ENCODE measurements at regions not wholly inside any gene's neighbourhood (a gene's known extent, or its start where the extent isn't known, plus 50 kb on each side); places are given as distances from the start of the nearest gene placed in this dataset.

DNA sequence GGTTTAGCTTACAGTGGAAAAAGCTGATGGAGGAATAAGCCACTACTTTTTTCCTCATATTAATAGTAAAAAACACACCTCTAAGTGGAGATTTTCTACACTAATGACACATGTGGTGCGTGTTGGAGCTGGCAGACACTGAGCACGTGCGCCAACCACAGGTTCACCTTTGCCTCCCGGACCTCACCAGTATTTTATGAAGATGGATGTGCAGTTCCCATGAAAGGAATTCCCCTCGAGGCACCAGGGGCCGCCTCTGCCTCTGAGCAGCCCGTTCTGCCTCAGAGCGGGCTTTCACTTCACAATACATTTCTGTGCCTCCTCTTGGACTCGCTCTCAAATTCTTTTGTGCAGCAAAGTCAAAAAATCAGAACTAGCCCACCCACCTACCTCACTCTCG, 477.5 kb upstream of the ADARB2 start:
- Histone ChIP-seq H4K91ac (ENCODE audit: insufficient read depth, low read depth, low read length) (no peak overlapping the region), H2AK5ac (ENCODE audit: low read depth, low read length) (no peak overlapping the region), H2BK120ac (ENCODE audit: low read depth, low read length) (no peak overlapping the region), H3K9me3 (ENCODE audit: control insufficient read depth, insufficient read depth, low read length) (peaks cover 12% of the 10 kb centered on the region; the same call in 1 of the 2 replicates), H3K27me3 (ENCODE audit: control insufficient read depth, insufficient read depth, low read length) (no peaks in the 10 kb centered on the region), H3K56ac (ENCODE audit: extremely low read depth, insufficient read depth, low read length) (no peak overlapping the region), H2AFZ (replicated peaks; ENCODE audit: low read length, poor library complexity) (no peak overlapping the region), H3K4me3 (ENCODE audit: insufficient read depth, low read depth, low read length) (no peak overlapping the region), H3K14ac (replicated peaks; ENCODE audit: low read depth, low read length) (no peak overlapping the region), H3K18ac (ENCODE audit: low read depth, low read length) (no peak overlapping the region), H3K36me3 (ENCODE audit: control insufficient read depth, insufficient read depth, low read length) (no peaks in the 10 kb centered on the region), H2BK20ac (ENCODE audit: low read depth, low read length) (no peak overlapping the region), H3K23ac (ENCODE audit: low read depth, low read length) (no peak overlapping the region), H2BK5ac (ENCODE audit: low read depth, low read length, poor library complexity, severe bottlenecking) (no peak overlapping the region), H3K4me1 (ENCODE audit: control insufficient read depth, insufficient read depth, low read length) (no peaks in the 10 kb centered on the region), H4K8ac (ENCODE audit: low read depth in 2 of 2, low read length in 2 of 2) (no peak overlapping the region), H3K79me1 (ENCODE audit: low read depth in 1 of 2, low read length in 2 of 2) (no peaks in the 10 kb centered on the region), H3K4me2 (ENCODE audit: low read depth, low read length) (no peak overlapping the region), H3K9ac (ENCODE audit: low read depth, low read length) (no peak overlapping the region), H2AK9ac (replicated peaks; ENCODE audit: low read depth, low read length, poor library complexity) (no peak overlapping the region), H2BK15ac (ENCODE audit: low read depth, low read length) (no peak overlapping the region), H3K9me1 (ENCODE audit: insufficient read depth, low read length) (no peaks in the 10 kb centered on the region), H3K27ac (ENCODE audit: insufficient read depth, low read length) (no peak overlapping the region), H4K5ac (ENCODE audit: low read depth, low read length) (no peak overlapping the region), H4K20me1 (ENCODE audit: insufficient read depth, low read length) (no peaks in the 10 kb centered on the region), H3K4ac (ENCODE audit: low read depth, low read length) (no peak overlapping the region)
- dilution Hi-C loops (cut with HindIII; ENCODE audit: low sequenced_read_pairs, unreplicated experiment) = no loop called here
- ChIA-PET POLR2A (ENCODE audit: unreplicated experiment) (no interaction called here), CTCF (no interaction called here)
- intact Hi-C loops (cut with micrococcal nuclease) = no loop called here
- WGBS, 2 experiments (ENCODE audit: extremely low coverage in 2 of 2, insufficient read length in 1 of 2) = 27% methylated on average over 4 of the region's 10 CpGs; no CpG with 5 or more reads in 1 of the 2 experiments
- no TSS peak for BruUV-seq (replicated peaks)
- TF ChIP-seq, protein P1, sequence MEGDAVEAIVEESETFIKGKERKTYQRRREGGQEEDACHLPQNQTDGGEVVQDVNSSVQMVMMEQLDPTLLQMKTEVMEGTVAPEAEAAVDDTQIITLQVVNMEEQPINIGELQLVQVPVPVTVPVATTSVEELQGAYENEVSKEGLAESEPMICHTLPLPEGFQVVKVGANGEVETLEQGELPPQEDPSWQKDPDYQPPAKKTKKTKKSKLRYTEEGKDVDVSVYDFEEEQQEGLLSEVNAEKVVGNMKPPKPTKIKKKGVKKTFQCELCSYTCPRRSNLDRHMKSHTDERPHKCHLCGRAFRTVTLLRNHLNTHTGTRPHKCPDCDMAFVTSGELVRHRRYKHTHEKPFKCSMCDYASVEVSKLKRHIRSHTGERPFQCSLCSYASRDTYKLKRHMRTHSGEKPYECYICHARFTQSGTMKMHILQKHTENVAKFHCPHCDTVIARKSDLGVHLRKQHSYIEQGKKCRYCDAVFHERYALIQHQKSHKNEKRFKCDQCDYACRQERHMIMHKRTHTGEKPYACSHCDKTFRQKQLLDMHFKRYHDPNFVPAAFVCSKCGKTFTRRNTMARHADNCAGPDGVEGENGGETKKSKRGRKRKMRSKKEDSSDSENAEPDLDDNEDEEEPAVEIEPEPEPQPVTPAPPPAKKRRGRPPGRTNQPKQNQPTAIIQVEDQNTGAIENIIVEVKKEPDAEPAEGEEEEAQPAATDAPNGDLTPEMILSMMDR (conservative IDR thresholded peaks at IDR 0.05; ENCODE audit: low read depth, low read length) = no peak
- DNase-seq = no peak
- no peak for ATAC-seq (ENCODE audit: low read depth)
- in situ Hi-C loops (cut with MboI; ENCODE audit: low sequenced_read_pairs) = no loop called here
